Keratinocyte (primary cell): ENCODE measurements at regions not wholly inside any gene's neighbourhood (a gene's known extent, or its start where the extent isn't known, plus 50 kb on each side); places are given as distances from the start of the nearest gene placed in this dataset.
"Not testable (repeated sequence)": the region's sequence is repeated elsewhere in the genome, so short reads cannot be mapped to it uniquely, and the experiment has no call there.

Experiments used
- EZH2 ChIP-seq: IDR thresholded peaks from one replicate; pipeline ENCODE4 v1.6.1; 2012; ENCODE audit warnings: inconsistent platforms, mild to moderate bottlenecking, low read length, moderate library complexity
- TF ChIP-seq, protein P1 (sequence below), 3 experiments: IDR thresholded peaks in 1 of 3; conservative IDR thresholded peaks in 1 of 3; optimal IDR thresholded peaks in 1 of 3; 2 replicates in 2 of 3; 3 replicates in 1 of 3; pipeline versions ENCODE3 to v1.5.1; 2011; ENCODE audit warnings: low read length in 3 of 3, mild to moderate bottlenecking in 3 of 3, moderate library complexity in 2 of 3, control low read depth in 1 of 3, inconsistent platforms in 1 of 3; ENCODE audit not compliant: insufficient read depth in 2 of 3; ENCODE audit errors: extremely low read depth in 1 of 3

DNA sequence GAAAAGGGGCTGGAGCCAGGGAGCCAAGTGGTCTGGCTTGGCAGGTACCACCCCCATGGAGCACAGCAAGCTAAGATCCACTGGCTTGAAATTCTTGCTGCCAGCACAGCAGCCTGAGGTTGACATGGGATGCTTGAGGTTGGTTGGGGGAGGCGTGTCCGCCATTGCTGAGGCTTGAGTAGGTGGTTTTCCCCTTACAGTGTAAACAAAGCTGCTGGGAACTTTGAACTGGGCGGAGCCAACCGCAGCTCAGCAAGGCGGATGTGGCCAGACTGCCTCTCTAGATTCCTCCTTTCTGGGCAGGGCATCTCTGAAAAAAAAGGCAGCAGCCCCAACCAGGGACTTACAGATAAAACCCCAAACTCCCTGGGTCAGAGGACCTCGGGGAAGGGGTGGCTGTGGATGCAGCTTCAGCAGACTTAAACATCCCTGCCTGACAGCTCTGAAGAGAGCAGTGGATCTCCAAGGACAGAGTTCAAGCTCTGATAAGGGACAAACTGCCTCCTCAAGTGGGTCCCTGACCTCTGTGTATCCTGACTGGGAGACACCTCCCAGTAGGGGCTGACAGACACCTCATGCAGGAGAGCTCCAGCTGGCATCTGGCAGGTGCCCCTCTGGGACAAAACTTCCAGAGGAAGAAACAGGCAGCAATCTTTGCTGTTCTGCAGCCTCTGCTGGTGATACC lies 77.5 kb upstream of the WDFY3 start:
- TF ChIP-seq, protein P1, sequence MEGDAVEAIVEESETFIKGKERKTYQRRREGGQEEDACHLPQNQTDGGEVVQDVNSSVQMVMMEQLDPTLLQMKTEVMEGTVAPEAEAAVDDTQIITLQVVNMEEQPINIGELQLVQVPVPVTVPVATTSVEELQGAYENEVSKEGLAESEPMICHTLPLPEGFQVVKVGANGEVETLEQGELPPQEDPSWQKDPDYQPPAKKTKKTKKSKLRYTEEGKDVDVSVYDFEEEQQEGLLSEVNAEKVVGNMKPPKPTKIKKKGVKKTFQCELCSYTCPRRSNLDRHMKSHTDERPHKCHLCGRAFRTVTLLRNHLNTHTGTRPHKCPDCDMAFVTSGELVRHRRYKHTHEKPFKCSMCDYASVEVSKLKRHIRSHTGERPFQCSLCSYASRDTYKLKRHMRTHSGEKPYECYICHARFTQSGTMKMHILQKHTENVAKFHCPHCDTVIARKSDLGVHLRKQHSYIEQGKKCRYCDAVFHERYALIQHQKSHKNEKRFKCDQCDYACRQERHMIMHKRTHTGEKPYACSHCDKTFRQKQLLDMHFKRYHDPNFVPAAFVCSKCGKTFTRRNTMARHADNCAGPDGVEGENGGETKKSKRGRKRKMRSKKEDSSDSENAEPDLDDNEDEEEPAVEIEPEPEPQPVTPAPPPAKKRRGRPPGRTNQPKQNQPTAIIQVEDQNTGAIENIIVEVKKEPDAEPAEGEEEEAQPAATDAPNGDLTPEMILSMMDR (optimal IDR thresholded peaks at IDR 0.05 in 1 of 3, IDR thresholded peaks at IDR 0.05 in 1 of 3, conservative IDR thresholded peaks at IDR 0.05 in 1 of 3; ENCODE audit: extremely low read depth in 1 of 3, insufficient read depth in 2 of 3, low read length in 3 of 3): not testable (repeated sequence)
- not testable (repeated sequence) for TF ChIP-seq EZH2
